BLaER1 treated with 17β-estradiol and CSF1 and Interleukin-3, amounts not matched to agents 10 nM and 100 nM (cell line): ENCODE measurements at regions not wholly inside any gene's neighbourhood (a gene's known extent, or its start where the extent isn't known, plus 50 kb on each side); places are given as distances from the start of the nearest gene placed in this dataset.
"Not testable (repeated sequence)": the region's sequence is repeated elsewhere in the genome, so short reads cannot be mapped to it uniquely, and the experiment has no call there.

Source experiments
- H3K27ac ChIP-seq, 11 experiments: shearing (Covaris generic); formaldehyde crosslinking; 2 replicates each; pipeline ENCODE4 v1.8.1; 2022
- H3K27me3 ChIP-seq, 11 experiments: shearing (Covaris generic); formaldehyde crosslinking; 2 replicates each; pipeline ENCODE4 v1.8.1; 2022
- H3K36me3 ChIP-seq, 11 experiments: shearing (Covaris generic); formaldehyde crosslinking; 2 replicates each; pipeline ENCODE4 v1.8.1; 2022
- H3K4me1 ChIP-seq, 10 experiments: shearing (Covaris generic); formaldehyde crosslinking; 2 replicates each; pipeline ENCODE4 v1.8.1; 2022
- H3K4me2 ChIP-seq, 11 experiments: shearing (Covaris generic); formaldehyde crosslinking; 2 replicates each; pipeline ENCODE4 v1.8.1; 2022
- H3K4me3 ChIP-seq, 10 experiments: shearing (Covaris generic); formaldehyde crosslinking; 2 replicates each; pipeline ENCODE4 v1.8.1; 2022
- H3K9ac ChIP-seq, 11 experiments: shearing (Covaris generic); formaldehyde crosslinking; 2 replicates each; pipeline ENCODE4 v1.8.1; 2022
- H3K9me3 ChIP-seq, 11 experiments: shearing (Covaris generic); formaldehyde crosslinking; replicated peaks in 1 of 11; 2 replicates each; pipeline ENCODE4 v1.8.1; 2022
- H4K20me1 ChIP-seq, 11 experiments: shearing (Covaris generic); formaldehyde crosslinking; 2 replicates each; pipeline ENCODE4 v1.8.1; 2022
- Cebpa-rat ChIP-seq, 11 experiments: shearing (Covaris generic); IDR thresholded peaks; 2 replicates each; pipeline ENCODE4 v1.8.1; 2022

DNA sequence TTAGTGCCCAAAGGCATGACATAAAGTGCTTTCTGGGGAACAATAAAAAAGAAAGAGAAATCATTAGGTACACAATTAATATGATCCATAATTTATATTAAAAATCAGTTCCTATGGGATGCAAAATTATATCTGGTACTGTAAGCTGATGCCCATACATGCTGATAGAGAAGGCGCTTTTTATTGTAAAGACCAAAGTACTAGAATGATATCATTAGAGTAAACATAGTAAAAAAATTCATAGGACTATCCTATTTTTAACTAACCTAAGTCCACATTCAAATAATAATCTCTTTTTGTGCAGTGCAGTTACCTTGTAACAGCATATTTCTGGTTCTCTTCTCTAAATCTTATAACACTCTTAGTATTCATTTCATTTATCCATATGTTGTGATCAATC lies 252.2 kb downstream of the ASXL3 start:
- Histone ChIP-seq H3K9ac (no peak overlapping the region), H4K20me1 (no peaks in the 10 kb centered on the region), H3K4me3 (no peak overlapping the region), H3K9me3 (peaks cover 6 to 20% (median 12%) of the 10 kb centered on the region in 11 experiments; a peak in 16 of 22 replicates), H3K4me2 (no peak overlapping the region), H3K27ac (no peak overlapping the region), H3K4me1 (peaks cover 0 to 7% (median 0%) of the 10 kb centered on the region in 10 experiments; a peak in 2 of 20 replicates), H3K27me3 (no peaks in the 10 kb centered on the region), H3K36me3 (no peaks in the 10 kb centered on the region)
- no peak for TF ChIP-seq Cebpa-rat (IDR thresholded peaks at IDR 0.05)

DNA sequence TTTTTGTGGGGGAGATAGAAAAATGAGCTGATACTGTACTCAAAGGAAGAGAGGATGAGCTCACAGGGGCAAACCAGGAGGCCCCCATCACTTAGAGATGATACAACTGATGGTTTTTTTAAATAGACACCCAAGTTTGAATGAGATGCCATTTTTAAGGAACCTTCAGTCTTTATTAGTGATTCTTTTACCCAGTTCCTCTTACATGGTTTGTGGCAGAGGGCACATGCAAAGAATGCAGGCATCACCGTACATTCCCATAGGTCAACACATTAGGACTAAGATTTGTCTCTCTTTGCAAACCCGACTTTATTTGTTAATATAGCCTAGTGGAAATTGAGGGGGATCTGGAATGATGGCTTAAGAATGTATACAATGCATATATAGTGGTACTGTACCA lies 250.9 kb downstream of the ASXL3 start:
- H3K9me3 ChIP-seq = peaks cover 6 to 20% (median 12%) of the 10 kb centered on the region in 11 experiments; a peak in 16 of 22 replicates
- no peaks in the 10 kb centered on the region for H4K20me1 ChIP-seq
- no peak for TF ChIP-seq Cebpa-rat (IDR thresholded peaks at IDR 0.05)
- no peak overlapping the region for H3K9ac ChIP-seq
- H3K4me1 ChIP-seq = peaks cover 0 to 7% (median 0%) of the 10 kb centered on the region in 10 experiments; a peak in 2 of 20 replicates
- no peaks in the 10 kb centered on the region for H3K27me3 ChIP-seq
- H3K4me2 ChIP-seq = no peak overlapping the region
- H3K36me3 ChIP-seq = no peaks in the 10 kb centered on the region
- H3K27ac ChIP-seq = no peak overlapping the region
- no peak overlapping the region for H3K4me3 ChIP-seq

DNA sequence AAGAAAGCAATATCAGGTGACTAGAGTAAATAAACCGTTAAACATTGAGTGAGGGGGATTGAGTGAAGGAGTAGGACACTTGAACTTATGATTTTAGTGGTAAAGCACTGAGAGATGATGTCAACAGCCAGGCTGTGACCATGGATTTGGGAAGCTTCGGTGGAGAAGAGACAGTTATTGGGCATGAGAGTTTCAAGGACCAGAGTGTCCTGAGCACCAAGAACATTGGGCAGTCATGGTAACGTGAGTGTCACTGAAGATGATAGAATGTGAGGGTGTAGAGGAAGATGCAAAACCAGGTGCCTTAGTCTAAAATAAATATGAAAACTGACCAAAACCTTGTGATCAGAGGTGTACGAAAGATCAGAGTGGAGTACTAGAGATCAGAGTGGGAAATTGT lies 248.1 kb downstream of the ASXL3 start:
- Histone ChIP-seq H3K4me2 (no peak overlapping the region), H3K36me3 (no peaks in the 10 kb centered on the region), H3K27ac (no peak overlapping the region), H3K9ac (no peak overlapping the region), H3K4me3 (no peak overlapping the region), H3K9me3 (peaks cover 0 to 5% (median 2%) of the 10 kb centered on the region in 11 experiments; a peak in 6 of 22 replicates), H3K4me1 (peaks cover 0 to 10% (median 0%) of the 10 kb centered on the region in 10 experiments; a peak in 4 of 20 replicates), H4K20me1 (no peaks in the 10 kb centered on the region), H3K27me3 (no peaks in the 10 kb centered on the region)
- no peak for TF ChIP-seq Cebpa-rat (IDR thresholded peaks at IDR 0.05)

DNA sequence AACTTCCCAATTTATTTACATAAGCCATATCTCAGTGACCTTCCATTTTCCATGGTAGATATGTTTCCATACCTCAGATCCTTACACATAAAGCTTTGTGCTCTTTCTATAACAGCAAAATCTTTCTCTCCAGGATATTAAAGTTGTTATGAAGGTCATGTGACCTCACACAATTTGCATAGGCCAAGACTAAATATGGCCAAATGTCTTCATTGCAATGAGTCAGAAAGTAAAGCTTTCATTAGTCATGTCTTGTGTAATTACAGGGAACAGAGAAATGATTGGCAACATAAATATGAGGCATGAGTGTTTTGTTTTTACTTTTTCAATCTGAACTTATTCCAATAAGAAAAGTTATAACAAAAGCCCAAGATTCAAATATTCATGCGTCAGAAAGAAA lies 243.5 kb downstream of the ASXL3 start:
- Histone ChIP-seq H3K9ac (no peak overlapping the region), H3K27ac (peak overlapping the region in 1 of 11 experiments; percentile 41; a peak in 2 of 22 replicates), H3K36me3 (no peaks in the 10 kb centered on the region), H3K9me3 (peaks cover 9 to 23% (median 16%) of the 10 kb centered on the region in 11 experiments; a peak in 15 of 22 replicates), H3K27me3 (no peaks in the 10 kb centered on the region), H3K4me2 (peak overlapping the region in 2 of 11 experiments; percentile 11 to 17; a peak in 1 of 22 replicates), H4K20me1 (no peaks in the 10 kb centered on the region), H3K4me3 (no peak overlapping the region), H3K4me1 (peaks cover 0 to 10% (median 0%) of the 10 kb centered on the region in 10 experiments; a peak in 4 of 20 replicates)
- no peak for TF ChIP-seq Cebpa-rat (IDR thresholded peaks at IDR 0.05)

DNA sequence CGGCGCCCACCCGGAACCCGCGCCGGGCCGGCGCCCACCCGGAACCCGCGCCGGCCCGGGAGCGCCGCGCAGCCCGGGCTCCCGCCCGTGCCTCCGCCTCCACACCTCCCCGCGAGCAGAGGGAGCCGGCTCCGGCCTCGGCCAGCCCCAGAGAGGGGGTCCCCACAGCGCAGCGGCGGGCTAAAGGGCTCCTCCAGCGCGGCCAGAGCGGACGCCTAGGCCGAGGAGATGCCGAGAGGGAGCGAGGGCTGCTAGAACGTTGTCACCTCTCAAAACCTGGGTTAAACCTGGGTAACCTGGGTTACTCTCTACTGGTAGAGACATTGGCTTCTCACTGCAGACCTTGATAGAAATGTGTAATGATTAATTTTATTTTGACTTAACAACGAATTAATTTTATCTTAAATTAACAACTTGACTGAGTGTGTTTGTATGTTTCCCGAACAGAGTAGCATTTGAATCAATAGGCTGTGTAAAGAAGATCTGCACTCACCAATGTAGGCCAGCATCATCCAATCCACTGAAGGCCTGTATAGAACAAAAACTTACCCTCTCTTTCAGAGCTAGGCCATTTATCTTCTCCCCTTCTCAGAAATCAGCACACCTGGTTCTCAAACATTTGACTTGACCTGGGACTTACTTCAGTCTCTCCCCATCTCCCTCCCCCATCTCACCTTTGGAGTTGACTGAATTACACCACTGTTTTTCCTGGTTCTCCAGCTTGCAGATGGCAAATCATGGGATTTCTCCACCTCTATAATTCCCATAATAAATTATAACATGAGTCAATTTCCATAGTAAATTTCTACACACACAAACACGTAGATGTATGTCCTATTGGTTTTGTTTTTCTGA lies 242.7 kb downstream of the ASXL3 start:
- Histone ChIP-seq H3K4me2 (no peak overlapping the region), H3K4me3 (no peak overlapping the region), H3K27me3 (no peaks in the 10 kb centered on the region), H3K4me1 (peaks cover 0 to 10% (median 0%) of the 10 kb centered on the region in 10 experiments; a peak in 4 of 20 replicates), H3K36me3 (no peaks in the 10 kb centered on the region), H4K20me1 (no peaks in the 10 kb centered on the region), H3K27ac (no peak overlapping the region), H3K9me3 (peaks cover 9 to 24% (median 16%) of the 10 kb centered on the region in 11 experiments; a peak in 15 of 22 replicates), H3K9ac (no peak overlapping the region)
- TF ChIP-seq Cebpa-rat (IDR thresholded peaks at IDR 0.05) = no peak

DNA sequence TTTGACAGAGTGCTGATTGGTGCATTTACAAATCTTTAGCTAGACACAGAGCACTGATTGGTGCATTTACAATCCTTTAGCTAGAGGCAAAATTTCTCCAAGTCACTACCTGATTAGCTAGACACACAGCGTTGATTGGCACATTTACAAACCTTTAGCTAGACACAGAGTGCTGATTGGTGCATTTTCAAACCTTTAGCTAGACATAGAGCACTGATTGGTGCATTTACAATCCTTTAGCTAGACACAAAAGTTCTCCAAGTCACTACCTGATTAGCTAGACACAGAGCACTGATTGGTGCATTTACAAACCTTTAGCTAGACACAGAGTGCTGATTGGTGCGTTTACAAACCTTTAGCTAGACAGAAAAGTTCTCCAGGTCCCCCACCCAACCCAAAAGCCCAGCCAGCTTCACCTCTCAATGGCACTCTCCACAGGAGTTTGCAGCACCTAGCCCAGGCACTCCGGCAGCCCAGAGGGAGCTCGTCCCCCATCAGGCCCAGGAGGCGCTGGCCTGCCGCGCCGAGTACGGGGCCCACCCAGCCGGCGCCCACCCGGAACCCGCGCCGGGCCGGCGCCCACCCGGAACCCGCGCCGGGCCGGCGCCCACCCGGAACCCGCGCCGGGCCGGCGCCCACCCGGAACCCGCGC lies 241.8 kb downstream of the ASXL3 start:
- H3K27me3 ChIP-seq, H4K20me1 ChIP-seq, H3K4me3 ChIP-seq, H3K4me2 ChIP-seq, H3K36me3 ChIP-seq, H3K27ac ChIP-seq, H3K9ac ChIP-seq: not testable (repeated sequence)
- H3K9me3 ChIP-seq = peaks cover 9 to 24% (median 16%) of the 10 kb centered on the region in 11 experiments; a peak in 15 of 22 replicates
- H3K4me1 ChIP-seq = peaks cover 0 to 10% (median 0%) of the 10 kb centered on the region in 10 experiments; a peak in 4 of 20 replicates

DNA sequence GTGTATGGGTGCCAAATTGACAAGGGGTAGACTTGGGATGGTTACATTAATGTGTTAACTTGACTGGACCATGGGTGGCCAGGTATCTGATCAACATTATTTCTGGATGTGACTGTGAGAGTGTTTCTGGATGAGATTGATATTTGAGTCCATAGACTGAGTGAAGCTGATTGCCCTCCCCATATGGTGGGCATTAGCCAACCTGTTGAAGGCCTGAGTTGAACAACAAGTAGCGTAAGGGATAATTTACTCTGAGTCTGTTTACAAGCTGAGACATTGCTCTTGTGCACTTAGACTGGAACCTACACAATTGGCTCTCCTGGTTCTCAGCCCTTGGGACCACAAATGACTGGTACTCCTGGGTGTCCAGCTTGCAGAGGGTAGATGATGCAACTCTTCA lies 240.1 kb downstream of the ASXL3 start:
- H3K9ac ChIP-seq = no peak overlapping the region
- H3K4me2 ChIP-seq = no peak overlapping the region
- peaks cover 0 to 10% (median 4%) of the 10 kb centered on the region in 10 experiments; a peak in 7 of 20 replicates for H3K4me1 ChIP-seq
- no peak for TF ChIP-seq Cebpa-rat (IDR thresholded peaks at IDR 0.05)
- H3K27me3 ChIP-seq = no peaks in the 10 kb centered on the region
- H3K27ac ChIP-seq = no peak overlapping the region
- H3K4me3 ChIP-seq = no peak overlapping the region
- H3K9me3 ChIP-seq = peaks cover 9 to 24% (median 16%) of the 10 kb centered on the region in 11 experiments; a peak in 15 of 22 replicates
- no peaks in the 10 kb centered on the region for H3K36me3 ChIP-seq
- H4K20me1 ChIP-seq = no peaks in the 10 kb centered on the region

DNA sequence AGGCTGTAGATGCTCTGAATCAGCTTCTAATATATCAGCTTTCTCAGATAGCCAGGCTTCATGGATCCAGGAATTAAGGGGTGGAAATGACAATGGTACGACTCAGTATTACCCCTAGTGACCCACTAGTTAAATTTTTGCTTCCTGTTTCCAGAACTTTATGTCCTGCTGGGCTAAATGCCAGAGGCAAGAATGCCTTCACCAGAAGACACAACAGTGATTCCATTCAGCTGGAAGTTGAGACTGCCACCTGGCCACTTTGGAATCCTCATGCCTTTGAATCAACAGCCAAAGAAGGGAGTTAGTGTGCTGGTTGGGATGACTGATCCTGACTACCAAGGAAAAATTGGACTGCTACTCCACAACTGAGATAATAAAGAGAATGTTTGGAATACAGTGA lies 239.1 kb downstream of the ASXL3 start:
- Histone ChIP-seq H3K9me3 (peaks cover 9 to 24% (median 16%) of the 10 kb centered on the region in 11 experiments; a peak in 15 of 22 replicates), H3K4me3 (no peak overlapping the region), H3K4me1 (peaks cover 0 to 10% (median 4%) of the 10 kb centered on the region in 10 experiments; a peak in 6 of 20 replicates), H3K4me2 (no peak overlapping the region), H3K9ac (no peak overlapping the region), H3K36me3 (no peaks in the 10 kb centered on the region), H3K27me3 (no peaks in the 10 kb centered on the region), H4K20me1 (no peaks in the 10 kb centered on the region), H3K27ac (no peak overlapping the region)
- no peak for TF ChIP-seq Cebpa-rat (IDR thresholded peaks at IDR 0.05)

DNA sequence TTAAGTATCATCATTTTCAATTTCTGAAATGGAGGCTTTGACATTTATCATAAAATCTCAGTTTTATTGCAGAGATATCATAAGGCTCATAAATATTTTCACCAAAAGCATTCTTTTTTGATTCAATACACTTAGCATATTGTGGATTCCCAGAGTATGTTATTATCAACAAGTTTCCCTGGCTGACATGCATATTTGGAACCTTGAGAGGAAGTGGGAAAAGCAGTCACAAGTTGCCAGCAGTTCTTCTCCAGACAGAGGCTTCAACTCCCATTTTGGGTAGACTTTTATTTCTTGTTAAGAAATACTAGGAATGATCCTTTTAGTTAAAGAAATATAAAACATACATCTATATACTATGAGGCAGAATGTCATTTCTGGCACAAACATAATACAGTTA lies 236.5 kb downstream of the ASXL3 start:
- no peaks in the 10 kb centered on the region for H4K20me1 ChIP-seq
- no peak overlapping the region for H3K27ac ChIP-seq
- peaks cover 5 to 13% (median 10%) of the 10 kb centered on the region in 11 experiments; a peak in 14 of 22 replicates for H3K9me3 ChIP-seq
- peaks cover 6 to 16% (median 10%) of the 10 kb centered on the region in 10 experiments; a peak in 19 of 20 replicates for H3K4me1 ChIP-seq
- H3K4me3 ChIP-seq = no peak overlapping the region
- H3K27me3 ChIP-seq = no peaks in the 10 kb centered on the region
- no peak for TF ChIP-seq Cebpa-rat (IDR thresholded peaks at IDR 0.05)
- no peak overlapping the region for H3K9ac ChIP-seq
- H3K4me2 ChIP-seq = no peak overlapping the region
- H3K36me3 ChIP-seq = no peaks in the 10 kb centered on the region
